H9 (cell line): ENCODE measurements at regions not wholly inside any gene's neighbourhood (a gene's known extent, or its start where the extent isn't known, plus 50 kb on each side); places are given as distances from the start of the nearest gene placed in this dataset.
A peak's percentile ranks its signal among the peaks of the same experiment; 100 is the strongest.

Experiments used
- DNase-seq: peaks from one replicate; pipeline ENCODE4 v3.0.0-alpha.2; 2017
- H2AFZ ChIP-seq: one replicate; pipeline ENCODE4 v1.6.1; 2013; ENCODE audit warnings: mild to moderate bottlenecking, low read length, control low read depth, moderate library complexity
- H2AK5ac ChIP-seq: 2 replicates; pipeline ENCODE4 v1.6.1; 2013; ENCODE audit warnings: low read length, control low read depth, mixed read lengths; ENCODE audit not compliant: insufficient read length
- H2BK120ac ChIP-seq: one replicate; pipeline ENCODE4 v1.6.1; 2013; ENCODE audit warnings: low read depth, mild to moderate bottlenecking, low read length, control low read depth, inconsistent platforms; ENCODE audit not compliant: poor library complexity, severe bottlenecking
- H2BK12ac ChIP-seq: 2 replicates; pipeline ENCODE4 v1.6.1; 2013; ENCODE audit warnings: low read length, control low read depth, mixed read lengths, low read depth; ENCODE audit not compliant: insufficient read length
- H2BK15ac ChIP-seq: 2 replicates; pipeline ENCODE4 v1.6.1; 2013; ENCODE audit warnings: low read depth, low read length, control low read depth
- H2BK20ac ChIP-seq: one replicate; pipeline ENCODE4 v1.6.1; 2013; ENCODE audit warnings: low read depth, mild to moderate bottlenecking, low read length, control low read depth, inconsistent platforms; ENCODE audit not compliant: poor library complexity, severe bottlenecking
- H2BK5ac ChIP-seq: 2 replicates; pipeline ENCODE4 v1.6.1; 2013; ENCODE audit warnings: low read length, control low read depth, mixed read lengths; ENCODE audit not compliant: insufficient read length
- H3K14ac ChIP-seq: 2 replicates; pipeline ENCODE4 v1.6.1; 2013; ENCODE audit warnings: low read length, control low read depth; ENCODE audit not compliant: insufficient read depth
- H3K18ac ChIP-seq: 2 replicates; pipeline ENCODE4 v1.6.1; 2013; ENCODE audit warnings: low read depth, mild to moderate bottlenecking, mixed read lengths, low read length, control low read depth; ENCODE audit not compliant: insufficient read length
- H3K23ac ChIP-seq: 2 replicates; pipeline ENCODE4 v1.6.1; 2013; ENCODE audit warnings: low read length, control low read depth, mixed read lengths, low read depth; ENCODE audit not compliant: insufficient read length
- H3K23me2 ChIP-seq: 2 replicates; pipeline ENCODE4 v1.6.1; 2013; ENCODE audit warnings: low read depth, mild to moderate bottlenecking, mixed read lengths, low read length, control low read depth; ENCODE audit not compliant: insufficient read length, poor library complexity, severe bottlenecking
- H3K27ac ChIP-seq: 2 replicates; pipeline ENCODE4 v1.5.1; 2013; ENCODE audit warnings: low read length, control low read depth, mixed read lengths, low read depth; ENCODE audit not compliant: insufficient read length
- H3K27me3 ChIP-seq: 2 replicates; pipeline ENCODE4 v1.6.1; 2013; ENCODE audit warnings: low read length, control low read depth, inconsistent platforms; ENCODE audit not compliant: insufficient read depth
- H3K4ac ChIP-seq: 2 replicates; pipeline ENCODE4 v1.6.1; 2013; ENCODE audit warnings: low read depth, mild to moderate bottlenecking, control low read depth, inconsistent platforms, low read length, moderate library complexity
- H3K4me1 ChIP-seq: 2 replicates; pipeline ENCODE4 v1.6.1; 2013; ENCODE audit warnings: low read length, control low read depth, inconsistent platforms; ENCODE audit not compliant: insufficient read depth
- H3K4me2 ChIP-seq: 2 replicates; pipeline ENCODE4 v1.6.1; 2013; ENCODE audit warnings: low read length, control low read depth, mixed read lengths; ENCODE audit not compliant: insufficient read length, insufficient read depth
- H3K56ac ChIP-seq: 2 replicates; pipeline ENCODE4 v1.6.1; 2013; ENCODE audit warnings: low read depth, mild to moderate bottlenecking, mixed read lengths, low read length, control low read depth; ENCODE audit not compliant: insufficient read length
- H3K79me1 ChIP-seq: 2 replicates; pipeline ENCODE4 v1.6.1; 2013; ENCODE audit warnings: low read depth, mild to moderate bottlenecking, moderate library complexity, low read length, control low read depth, inconsistent platforms; ENCODE audit not compliant: insufficient read depth, poor library complexity, severe bottlenecking
- H3K79me2 ChIP-seq: 2 replicates; pipeline ENCODE4 v1.6.1; 2013; ENCODE audit warnings: low read length, control low read depth, inconsistent platforms; ENCODE audit not compliant: insufficient read depth
- H3K9ac ChIP-seq: 2 replicates; pipeline ENCODE4 v1.6.1; 2013; ENCODE audit warnings: low read length, control low read depth, mixed read lengths; ENCODE audit not compliant: insufficient read length; ENCODE audit errors: extremely low read depth
- H3K9me3 ChIP-seq: one replicate; pipeline ENCODE4 v1.6.1; 2013; ENCODE audit warnings: low read depth, low read length, inconsistent platforms; ENCODE audit not compliant: control insufficient read depth
- H3T11ph ChIP-seq: one replicate; pipeline ENCODE4 v1.6.1; 2013; ENCODE audit warnings: mild to moderate bottlenecking, low read length, control low read depth, inconsistent platforms
- H4K20me1 ChIP-seq: one replicate; pipeline ENCODE4 v1.6.1; 2013; ENCODE audit not compliant: control insufficient read depth, insufficient read length, insufficient read depth
- H4K5ac ChIP-seq: 2 replicates; pipeline ENCODE4 v1.6.1; 2013; ENCODE audit warnings: low read depth, mild to moderate bottlenecking, mixed read lengths, low read length, control low read depth; ENCODE audit not compliant: insufficient read length
- H4K8ac ChIP-seq: replicated peaks from 2 replicates; pipeline ENCODE4 v1.6.1; 2013; ENCODE audit warnings: low read length, control low read depth, mixed read lengths, low read depth; ENCODE audit not compliant: insufficient read length
- H4K91ac ChIP-seq: 2 replicates; pipeline ENCODE4 v1.6.1; 2013; ENCODE audit warnings: low read depth, mild to moderate bottlenecking, moderate library complexity, mixed read lengths, low read length, control low read depth; ENCODE audit not compliant: insufficient read length
- H3K27ac Mint-ChIP-seq, 3 experiments: 2 replicates in 2 of 3; 3 replicates in 1 of 3; pipeline ENCODE4 v1.8.0; 2020 to 2021; ENCODE audit warnings: mixed read lengths in 3 of 3, mild to moderate bottlenecking in 1 of 3, moderate library complexity in 1 of 3
- H3K27me3 Mint-ChIP-seq: 2 replicates; pipeline ENCODE4 v1.8.0; 2021; ENCODE audit warnings: low read depth, mild to moderate bottlenecking, moderate library complexity, mixed read lengths
- H3K36me3 Mint-ChIP-seq, 3 experiments: 2 replicates in 2 of 3; 3 replicates in 1 of 3; pipeline ENCODE4 v1.8.0; 2020 to 2021; ENCODE audit warnings: low read depth in 3 of 3, mixed read lengths in 3 of 3; ENCODE audit not compliant: insufficient read depth in 1 of 3
- H3K4me1 Mint-ChIP-seq, 2 experiments: 2 replicates each; pipeline ENCODE4 v1.8.0; 2020; ENCODE audit warnings: mixed read lengths in 2 of 2
- H3K4me3 Mint-ChIP-seq, 2 experiments: 2 replicates in 1 of 2; 3 replicates in 1 of 2; pipeline ENCODE4 v1.8.0; 2020 to 2021; ENCODE audit warnings: mild to moderate bottlenecking in 2 of 2, mixed read lengths in 2 of 2, moderate library complexity in 1 of 2
- H3K9me3 Mint-ChIP-seq, 2 experiments: 2 replicates in 1 of 2; 3 replicates in 1 of 2; pipeline ENCODE4 v1.8.0; 2020; ENCODE audit warnings: mild to moderate bottlenecking in 2 of 2, mixed read lengths in 2 of 2, moderate library complexity in 1 of 2
- WGBS: extraction: QIAGEN DNeasy Blood & Tissue Kit; methylation state at CpG from one replicate; pipeline ENCODE4 v1.1.7; 2013; ENCODE audit warnings: missing lambda C conversion rate, low lambda C conversion rate, mixed read lengths; ENCODE audit not compliant: insufficient read length; ENCODE audit errors: extremely low coverage; 5-methylcytosine and 5-hydroxymethylcytosine counted together
- TF ChIP-seq, protein P1 (sequence below): fragments of 200-600 bp; sonication (generic); conservative IDR thresholded peaks from 3 replicates; pipeline ENCODE4 v1.8.0; 2021; ENCODE audit warnings: antibody characterized with exemption, mild to moderate bottlenecking

DNA sequence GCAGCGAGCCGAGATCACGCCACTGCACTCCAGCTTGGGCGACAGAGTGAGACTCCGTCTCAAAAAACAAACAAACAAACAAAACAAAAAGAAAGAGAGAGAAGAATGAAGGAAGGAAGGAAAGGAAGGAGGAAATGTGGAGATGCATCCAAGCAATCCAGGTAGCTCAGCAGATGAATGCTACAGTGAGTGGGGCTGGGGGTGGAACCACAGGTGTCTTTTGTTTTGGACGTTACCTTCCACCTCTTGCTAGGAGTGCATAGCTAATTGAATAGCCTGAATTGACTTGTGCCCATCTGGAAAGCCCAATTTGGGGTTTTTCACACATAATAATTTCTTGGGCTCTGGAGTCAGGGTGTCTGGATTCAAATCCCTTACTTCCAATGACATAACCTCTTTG is 66.0 kb upstream of the GTF3A start:
- Histone ChIP-seq H3K9ac (no peak overlapping the region), H3K27ac (no peak overlapping the region)

More for the DNA sequence above, 66.0 kb upstream of the GTF3A start:
- H4K20me1 ChIP-seq, result no peaks in the 10 kb centered on the region
- no peaks in the 10 kb centered on the region for H3K79me1 ChIP-seq
- no CpG with 5 or more reads among the region's 6 CpGs for WGBS
- peaks cover 8% of the 10 kb centered on the region for H3K23me2 ChIP-seq
- no peak overlapping the region for H3T11ph ChIP-seq
- no peak overlapping the region for H3K4ac ChIP-seq
- Mint-ChIP-seq H3K27ac (no peak overlapping the region), H3K4me1 (peaks cover 34 to 49% of the 10 kb centered on the region in 2 experiments), H3K4me3 (peak overlapping the region in 1 of 2 experiments; percentile 56; a peak in 1 of 5 replicates), H3K27me3 (peaks cover 10% of the 10 kb centered on the region), H3K9me3 (no peaks in the 10 kb centered on the region; a peak in 1 of 5 replicates), H3K36me3 (no peaks in the 10 kb centered on the region)
- no peak overlapping the region for H2BK120ac ChIP-seq
- no peak overlapping the region for H3K56ac ChIP-seq
- H3K9me3 ChIP-seq, result no peaks in the 10 kb centered on the region
- no peak overlapping the region for H4K5ac ChIP-seq
- no peak overlapping the region for H4K91ac ChIP-seq
- peaks cover 10% of the 10 kb centered on the region; the same call in 1 of the 2 replicates for H3K4me1 ChIP-seq
- no peak overlapping the region for H2AK5ac ChIP-seq
- no peaks in the 10 kb centered on the region for H3K79me2 ChIP-seq
- no peak overlapping the region for H2AFZ ChIP-seq
- no peak overlapping the region for H3K4me2 ChIP-seq
- H3K27me3 ChIP-seq, result no peaks in the 10 kb centered on the region
- no peak overlapping the region for H3K23ac ChIP-seq
- H2BK20ac ChIP-seq, result no peak overlapping the region
- no peak overlapping the region for H3K14ac ChIP-seq
- no peak for DNase-seq
- no peak overlapping the region for H3K18ac ChIP-seq
- TF ChIP-seq, protein P1, sequence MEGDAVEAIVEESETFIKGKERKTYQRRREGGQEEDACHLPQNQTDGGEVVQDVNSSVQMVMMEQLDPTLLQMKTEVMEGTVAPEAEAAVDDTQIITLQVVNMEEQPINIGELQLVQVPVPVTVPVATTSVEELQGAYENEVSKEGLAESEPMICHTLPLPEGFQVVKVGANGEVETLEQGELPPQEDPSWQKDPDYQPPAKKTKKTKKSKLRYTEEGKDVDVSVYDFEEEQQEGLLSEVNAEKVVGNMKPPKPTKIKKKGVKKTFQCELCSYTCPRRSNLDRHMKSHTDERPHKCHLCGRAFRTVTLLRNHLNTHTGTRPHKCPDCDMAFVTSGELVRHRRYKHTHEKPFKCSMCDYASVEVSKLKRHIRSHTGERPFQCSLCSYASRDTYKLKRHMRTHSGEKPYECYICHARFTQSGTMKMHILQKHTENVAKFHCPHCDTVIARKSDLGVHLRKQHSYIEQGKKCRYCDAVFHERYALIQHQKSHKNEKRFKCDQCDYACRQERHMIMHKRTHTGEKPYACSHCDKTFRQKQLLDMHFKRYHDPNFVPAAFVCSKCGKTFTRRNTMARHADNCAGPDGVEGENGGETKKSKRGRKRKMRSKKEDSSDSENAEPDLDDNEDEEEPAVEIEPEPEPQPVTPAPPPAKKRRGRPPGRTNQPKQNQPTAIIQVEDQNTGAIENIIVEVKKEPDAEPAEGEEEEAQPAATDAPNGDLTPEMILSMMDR, result no peak
- H2BK5ac ChIP-seq, result no peak overlapping the region
- H2BK15ac ChIP-seq, result no peak overlapping the region
- no peak overlapping the region for H2BK12ac ChIP-seq
- no peak overlapping the region for H4K8ac ChIP-seq
